Gastroesophageal sphincter (tissue), 3 donors: ENCODE measurements at regions not wholly inside any gene's neighbourhood (a gene's known extent, or its start where the extent isn't known, plus 50 kb on each side); places are given as distances from the start of the nearest gene placed in this dataset.

Source experiments
- CTCF ChIP-seq, 4 experiments: fragments of 200-600 bp in 2 of 4; fragments of 450-650 bp in 2 of 4; sonication (generic) in 1 of 4; IDR thresholded peaks; one replicate each; pipeline ENCODE4 v1.5.1; 2017 to 2019; ENCODE audit warnings: antibody characterized with exemption in 4 of 4, mild to moderate bottlenecking in 2 of 4, moderate library complexity in 2 of 4
- POLR2AphosphoS5 ChIP-seq: sonication (generic); formaldehyde crosslinking; IDR thresholded peaks from one replicate; pipeline ENCODE4 v1.6.1; 2017; ENCODE audit warnings: antibody characterized with exemption

GRCh38 chr10:8138471-8138870 is 84.0 kb downstream of the GATA3 start:
- no peak for TF ChIP-seq POLR2AphosphoS5
- no peak for TF ChIP-seq CTCF (IDR thresholded peaks at IDR 0.05)
